Upper lobe of left lung (tissue), 6 donors: ENCODE measurements at regions not wholly inside any gene's neighbourhood (a gene's known extent, or its start where the extent isn't known, plus 50 kb on each side); places are given as distances from the start of the nearest gene placed in this dataset.

Experiments used
- ATAC-seq, 2 donors: fragments of 200-7000 bp; cut with Tn5 transposase; one replicate each; pipeline ENCODE4 v1.9.1; 2022; ENCODE audit warnings: mild to moderate bottlenecking in 2 of 2, moderate library complexity in 2 of 2; ENCODE audit not compliant: low FRiP score in 2 of 2
- DNase-seq, 2 donors: peaks; one replicate each; pipeline ENCODE4 v3.0.0-alpha.2; 2019 to 2020
- H3K27ac ChIP-seq, 4 donors: fragments of 200-600 bp; sonication (generic); one replicate each; pipeline ENCODE4 v1.5.1; 2016 to 2019
- H3K27me3 ChIP-seq, 4 donors: fragments of 200-600 bp; sonication (generic); one replicate each; pipeline ENCODE4 v1.5.1; 2017 to 2019
- H3K36me3 ChIP-seq, 4 donors: fragments of 200-600 bp; sonication (generic); one replicate each; pipeline ENCODE4 v1.5.1; 2016 to 2019
- H3K4me1 ChIP-seq, 4 donors: fragments of 200-600 bp; sonication (generic); one replicate each; pipeline ENCODE4 v1.5.1; 2018 to 2019
- H3K4me3 ChIP-seq, 4 donors: fragments of 200-600 bp; sonication (generic); one replicate each; pipeline ENCODE4 v1.5.1; 2017 to 2019; ENCODE audit warnings: mild to moderate bottlenecking in 2 of 4, moderate library complexity in 1 of 4
- H3K9me3 ChIP-seq, 4 donors: fragments of 200-600 bp; sonication (generic); one replicate each; pipeline ENCODE4 v1.5.1; 2018 to 2019
- EP300 ChIP-seq, 4 donors: sonication (generic); formaldehyde crosslinking; IDR thresholded peaks; one replicate each; pipeline ENCODE4 v1.5.1; 2017; ENCODE audit warnings: antibody characterized with exemption in 4 of 4, control low read depth in 2 of 4
- POLR2A ChIP-seq, 4 donors: fragments of 450-650 bp; IDR thresholded peaks; one replicate each; pipeline ENCODE4 v1.5.1; 2016 to 2017; ENCODE audit warnings: antibody characterized with exemption in 4 of 4, mild to moderate bottlenecking in 2 of 4
- POLR2AphosphoS5 ChIP-seq, 2 donors: sonication (generic); formaldehyde crosslinking; IDR thresholded peaks; one replicate each; pipeline ENCODE4 v1.5.1; 2017; ENCODE audit warnings: antibody characterized with exemption in 2 of 2
- WGBS, 2 donors: methylation state at CpG; one replicate each; pipeline ENCODE4 v1.1.5; 2017 to 2018; 5-methylcytosine and 5-hydroxymethylcytosine counted together
- TF ChIP-seq, protein P1 (sequence below), 6 experiments: fragments of 450-650 bp in 4 of 6; fragments of 200-600 bp in 2 of 6; sonication (generic) in 2 of 6; IDR thresholded peaks; one replicate each; pipeline ENCODE4 v1.5.1; 2016 to 2019; ENCODE audit warnings: antibody characterized with exemption in 6 of 6
- donor health status: DM: no; HTN: no; CAD: no; lungs with moderate emphysema.
- donor health status: DM: no; HTN: yes; CAD: no; lungs with severe emphysema.

DNA sequence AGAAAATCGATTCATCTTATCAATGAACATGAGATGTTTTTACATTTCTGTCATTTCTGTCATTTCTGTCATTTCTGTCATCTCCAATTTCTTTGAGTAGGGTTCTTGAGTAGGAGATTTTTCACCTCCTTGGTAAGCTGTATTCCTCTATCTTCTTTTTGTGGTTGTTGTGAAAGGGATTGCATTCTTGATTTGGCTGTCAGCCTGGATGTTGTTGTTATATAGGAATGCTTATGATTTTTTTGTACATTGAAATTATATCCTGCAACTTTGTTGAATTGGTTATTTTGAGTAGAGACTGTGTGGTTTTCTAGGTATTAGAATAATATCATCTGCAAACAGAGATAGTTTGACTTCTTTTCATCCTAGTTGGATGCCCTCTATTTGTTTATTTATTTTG, 1233.7 kb downstream of the PLA2G4A start:
- H3K27ac ChIP-seq, result no peak overlapping the region
- DNase-seq, result no peak
- ATAC-seq, result no peak
- TF ChIP-seq EP300 (IDR thresholded peaks at IDR 0.05) (no peak), POLR2A (IDR thresholded peaks at IDR 0.05) (no peak), POLR2AphosphoS5 (IDR thresholded peaks at IDR 0.05) (no peak)
- TF ChIP-seq, protein P1, sequence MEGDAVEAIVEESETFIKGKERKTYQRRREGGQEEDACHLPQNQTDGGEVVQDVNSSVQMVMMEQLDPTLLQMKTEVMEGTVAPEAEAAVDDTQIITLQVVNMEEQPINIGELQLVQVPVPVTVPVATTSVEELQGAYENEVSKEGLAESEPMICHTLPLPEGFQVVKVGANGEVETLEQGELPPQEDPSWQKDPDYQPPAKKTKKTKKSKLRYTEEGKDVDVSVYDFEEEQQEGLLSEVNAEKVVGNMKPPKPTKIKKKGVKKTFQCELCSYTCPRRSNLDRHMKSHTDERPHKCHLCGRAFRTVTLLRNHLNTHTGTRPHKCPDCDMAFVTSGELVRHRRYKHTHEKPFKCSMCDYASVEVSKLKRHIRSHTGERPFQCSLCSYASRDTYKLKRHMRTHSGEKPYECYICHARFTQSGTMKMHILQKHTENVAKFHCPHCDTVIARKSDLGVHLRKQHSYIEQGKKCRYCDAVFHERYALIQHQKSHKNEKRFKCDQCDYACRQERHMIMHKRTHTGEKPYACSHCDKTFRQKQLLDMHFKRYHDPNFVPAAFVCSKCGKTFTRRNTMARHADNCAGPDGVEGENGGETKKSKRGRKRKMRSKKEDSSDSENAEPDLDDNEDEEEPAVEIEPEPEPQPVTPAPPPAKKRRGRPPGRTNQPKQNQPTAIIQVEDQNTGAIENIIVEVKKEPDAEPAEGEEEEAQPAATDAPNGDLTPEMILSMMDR (IDR thresholded peaks at IDR 0.05), result no peak
- WGBS, 2 donors, result 77 to 88% methylated on average over 1 of the region's 1 CpG
- no peaks in the 10 kb centered on the region for H3K27me3 ChIP-seq
- no peaks in the 10 kb centered on the region for H3K4me1 ChIP-seq
- no peaks in the 10 kb centered on the region for H3K36me3 ChIP-seq
- no peak overlapping the region for H3K4me3 ChIP-seq
- H3K9me3 ChIP-seq, result no peaks in the 10 kb centered on the region

DNA sequence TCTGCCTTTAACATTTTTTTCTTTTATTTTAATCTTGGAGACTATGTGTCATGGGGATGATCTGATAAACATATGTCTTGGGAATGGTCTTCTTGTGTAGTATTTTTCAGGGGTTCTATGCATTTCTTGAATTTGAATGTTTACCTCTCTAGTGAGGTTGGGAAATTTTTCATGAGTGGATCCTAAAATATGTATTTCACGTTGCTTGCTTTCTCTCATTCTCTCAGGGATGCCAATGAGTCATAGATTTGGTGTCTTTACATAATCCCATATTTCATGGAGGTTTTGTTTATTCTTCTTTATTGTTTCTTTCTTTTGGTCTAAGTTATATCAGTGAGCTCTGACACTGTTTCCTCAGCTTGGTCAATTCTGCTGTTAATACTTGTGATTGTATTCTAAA, 1237.2 kb downstream of the PLA2G4A start:
- Histone ChIP-seq H3K27me3 (no peaks in the 10 kb centered on the region), H3K36me3 (no peaks in the 10 kb centered on the region), H3K9me3 (peaks cover 0 to 4% (median 0%) of the 10 kb centered on the region in 4 donors), H3K27ac (no peak overlapping the region), H3K4me3 (no peak overlapping the region), H3K4me1 (no peaks in the 10 kb centered on the region)
- 68 to 89% methylated on average over 1 of the region's 1 CpG for WGBS, 2 donors
- TF ChIP-seq, protein P1 (IDR thresholded peaks at IDR 0.05), result no peak
- TF ChIP-seq POLR2A (IDR thresholded peaks at IDR 0.05) (no peak), POLR2AphosphoS5 (IDR thresholded peaks at IDR 0.05) (no peak), EP300 (IDR thresholded peaks at IDR 0.05) (no peak)
- no peak for ATAC-seq
- no peak for DNase-seq

DNA sequence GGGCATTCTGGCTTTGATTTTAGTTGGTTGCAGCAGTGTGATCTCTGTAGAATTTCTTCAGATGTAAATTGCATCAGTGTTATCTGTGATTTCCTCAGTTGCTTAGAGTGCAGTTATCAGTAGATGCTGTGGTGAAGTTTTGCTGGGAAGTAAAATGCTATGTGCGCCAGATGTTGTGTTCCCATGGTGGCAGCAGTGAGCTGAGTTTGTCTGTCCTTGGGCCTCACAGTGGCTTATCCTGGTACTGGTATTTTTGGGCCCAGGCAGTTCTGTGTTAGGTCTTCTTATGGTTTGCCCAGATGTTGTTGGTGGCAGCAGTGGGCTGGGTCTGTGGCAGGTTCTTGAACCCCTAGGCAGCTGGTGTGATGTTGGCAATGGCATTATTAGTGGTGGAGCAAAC, 1242.1 kb downstream of the PLA2G4A start:
- no peaks in the 10 kb centered on the region for H3K36me3 ChIP-seq
- DNase-seq, result no peak
- WGBS, 2 donors, result 50 to 100% methylated on average over 1 of the region's 1 CpG
- peaks cover 0 to 8% (median 0%) of the 10 kb centered on the region in 4 donors for H3K9me3 ChIP-seq
- H3K27ac ChIP-seq, result no peak overlapping the region
- no peaks in the 10 kb centered on the region for H3K27me3 ChIP-seq
- TF ChIP-seq POLR2AphosphoS5 (IDR thresholded peaks at IDR 0.05), result no peak
- no peak for TF ChIP-seq POLR2A (IDR thresholded peaks at IDR 0.05)
- TF ChIP-seq, protein P1 (IDR thresholded peaks at IDR 0.05), result no peak
- TF ChIP-seq EP300 (IDR thresholded peaks at IDR 0.05), result no peak
- ATAC-seq, result no peak
- H3K4me3 ChIP-seq, result no peak overlapping the region
- no peaks in the 10 kb centered on the region for H3K4me1 ChIP-seq

DNA sequence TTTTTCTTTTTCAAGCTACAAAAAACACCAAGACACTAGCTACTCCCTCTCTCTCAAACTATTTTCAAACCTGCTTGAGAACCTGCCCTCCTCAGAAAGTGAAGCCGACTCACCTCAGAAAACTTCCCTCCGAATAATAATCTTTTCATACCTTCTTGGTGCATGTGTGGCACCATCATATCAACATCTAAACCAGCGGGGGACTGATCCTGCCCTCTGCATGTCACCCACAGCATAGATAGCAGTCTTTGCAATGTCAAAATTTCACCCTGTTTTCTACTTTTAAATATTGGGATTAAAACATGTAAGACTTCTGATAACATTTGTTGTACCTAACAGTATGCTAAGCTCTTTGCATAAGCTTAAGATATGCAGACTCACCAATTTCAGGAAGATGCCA, 1260.3 kb downstream of the PLA2G4A start:
- Histone ChIP-seq H3K9me3 (peaks cover 0 to 4% (median 0%) of the 10 kb centered on the region in 4 donors), H3K36me3 (no peaks in the 10 kb centered on the region), H3K27ac (no peak overlapping the region), H3K4me1 (no peaks in the 10 kb centered on the region), H3K4me3 (no peak overlapping the region), H3K27me3 (no peaks in the 10 kb centered on the region)
- ATAC-seq, result no peak
- no peak for DNase-seq
- TF ChIP-seq EP300 (IDR thresholded peaks at IDR 0.05), result no peak
- WGBS, 2 donors, result 46 to 65% methylated on average over 3 of the region's 3 CpGs

DNA sequence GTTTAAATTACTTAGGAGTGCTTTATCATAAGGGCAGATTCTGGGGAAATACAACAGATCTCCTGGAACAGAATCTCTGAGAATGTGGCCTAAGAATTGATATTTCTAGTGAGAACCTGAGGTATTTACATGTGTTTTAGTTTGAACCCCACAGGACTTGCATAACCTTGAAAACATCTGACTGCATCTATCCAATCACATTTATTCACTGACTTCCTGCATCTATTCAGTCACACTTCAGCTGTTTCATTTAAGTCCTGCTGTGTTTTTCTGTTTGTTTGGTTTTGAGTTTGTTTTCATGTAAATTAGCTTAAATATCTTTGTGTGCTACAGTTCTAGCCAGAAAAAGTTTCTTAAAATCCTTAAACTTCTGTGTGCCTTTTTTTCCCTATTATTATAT, 1260.7 kb downstream of the PLA2G4A start:
- ATAC-seq (no peak), DNase-seq (no peak)
- no peaks in the 10 kb centered on the region for H3K27me3 ChIP-seq
- no peak for TF ChIP-seq POLR2AphosphoS5 (IDR thresholded peaks at IDR 0.05)
- TF ChIP-seq, protein P1 (IDR thresholded peaks at IDR 0.05), result no peak
- no peak for TF ChIP-seq POLR2A (IDR thresholded peaks at IDR 0.05)
- no peak for TF ChIP-seq EP300 (IDR thresholded peaks at IDR 0.05)
- no peak overlapping the region for H3K4me3 ChIP-seq
- H3K36me3 ChIP-seq, result no peaks in the 10 kb centered on the region
- H3K27ac ChIP-seq, result no peak overlapping the region
- peaks cover 0 to 4% (median 0%) of the 10 kb centered on the region in 4 donors for H3K9me3 ChIP-seq
- H3K4me1 ChIP-seq, result no peaks in the 10 kb centered on the region
